Choroid plexus epithelial cell (primary cell): ENCODE measurements at regions not wholly inside any gene's neighbourhood (a gene's known extent, or its start where the extent isn't known, plus 50 kb on each side); places are given as distances from the start of the nearest gene placed in this dataset.
"Not testable (repeated sequence)": the region's sequence is repeated elsewhere in the genome, so short reads cannot be mapped to it uniquely, and the experiment has no call there.

ENCODE experiments used
- DNase-seq: peaks from one replicate; pipeline ENCODE4 v3.0.0-alpha.2; 2010; ENCODE audit warnings: low read depth
- H3K4me3 ChIP-seq: 2 replicates; pipeline ENCODE4 v1.5.1; 2011; ENCODE audit warnings: low read depth, mild to moderate bottlenecking, control low read depth, low read length, moderate library complexity
- TF ChIP-seq, protein P1 (sequence below): conservative IDR thresholded peaks from 2 replicates; pipeline ENCODE4 v1.5.1; 2011; ENCODE audit warnings: low read depth, mild to moderate bottlenecking, control low read depth, inconsistent platforms, low read length, moderate library complexity

DNA sequence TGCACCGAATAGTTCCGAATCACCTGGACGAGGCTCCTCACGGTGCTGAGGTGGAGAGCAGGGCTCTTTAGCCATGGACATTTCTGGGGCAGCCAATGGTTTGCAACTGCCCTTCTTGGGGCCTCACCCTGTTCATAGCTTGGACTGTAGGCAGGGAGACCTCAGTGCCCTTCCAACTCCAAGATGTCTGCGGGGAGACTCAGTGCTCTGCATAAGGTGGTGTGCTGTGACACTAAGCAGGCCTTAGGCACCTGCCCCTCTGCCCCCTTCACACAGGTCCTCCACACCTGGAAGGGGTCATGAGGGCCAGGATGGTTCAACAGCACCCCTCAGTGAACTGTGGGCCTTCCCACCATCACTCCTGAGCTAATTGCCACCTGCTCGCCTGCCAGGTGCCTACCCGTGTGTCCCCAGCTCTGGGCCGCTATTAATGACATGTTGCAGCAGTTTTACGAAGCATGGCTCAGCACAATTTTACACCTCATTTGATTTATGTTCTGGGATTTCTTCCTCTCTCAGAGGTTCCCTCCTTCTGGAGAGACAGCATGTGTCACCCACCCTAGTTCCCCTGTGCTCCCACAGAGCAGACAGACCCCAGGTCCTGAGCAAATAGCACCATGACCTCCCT, 101.2 kb upstream of the SMAD3 start:
- H3K4me3 ChIP-seq: no peak overlapping the region
- DNase-seq: no peak
- TF ChIP-seq, protein P1, sequence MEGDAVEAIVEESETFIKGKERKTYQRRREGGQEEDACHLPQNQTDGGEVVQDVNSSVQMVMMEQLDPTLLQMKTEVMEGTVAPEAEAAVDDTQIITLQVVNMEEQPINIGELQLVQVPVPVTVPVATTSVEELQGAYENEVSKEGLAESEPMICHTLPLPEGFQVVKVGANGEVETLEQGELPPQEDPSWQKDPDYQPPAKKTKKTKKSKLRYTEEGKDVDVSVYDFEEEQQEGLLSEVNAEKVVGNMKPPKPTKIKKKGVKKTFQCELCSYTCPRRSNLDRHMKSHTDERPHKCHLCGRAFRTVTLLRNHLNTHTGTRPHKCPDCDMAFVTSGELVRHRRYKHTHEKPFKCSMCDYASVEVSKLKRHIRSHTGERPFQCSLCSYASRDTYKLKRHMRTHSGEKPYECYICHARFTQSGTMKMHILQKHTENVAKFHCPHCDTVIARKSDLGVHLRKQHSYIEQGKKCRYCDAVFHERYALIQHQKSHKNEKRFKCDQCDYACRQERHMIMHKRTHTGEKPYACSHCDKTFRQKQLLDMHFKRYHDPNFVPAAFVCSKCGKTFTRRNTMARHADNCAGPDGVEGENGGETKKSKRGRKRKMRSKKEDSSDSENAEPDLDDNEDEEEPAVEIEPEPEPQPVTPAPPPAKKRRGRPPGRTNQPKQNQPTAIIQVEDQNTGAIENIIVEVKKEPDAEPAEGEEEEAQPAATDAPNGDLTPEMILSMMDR: no peak

DNA sequence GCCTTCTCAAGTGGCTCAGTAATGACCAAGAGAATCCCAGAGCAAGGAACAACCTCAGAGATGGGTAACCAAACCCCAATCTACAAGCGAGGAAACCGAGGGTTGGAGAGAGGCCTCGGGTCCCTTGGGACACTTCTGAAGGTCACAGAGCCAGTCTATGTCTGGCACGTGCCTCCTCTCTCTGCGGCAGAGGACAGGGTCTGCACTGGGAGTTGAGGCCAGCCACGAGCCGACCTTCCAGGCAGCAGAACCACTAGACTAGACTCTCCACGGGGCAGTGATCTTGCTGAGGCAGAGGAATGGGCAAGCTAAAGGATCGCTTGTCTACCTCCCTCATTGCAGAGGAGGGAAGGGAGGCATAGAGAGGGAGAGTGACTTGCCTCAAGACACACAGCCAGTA, 100.6 kb upstream of the SMAD3 start:
- H3K4me3 ChIP-seq: no peak overlapping the region
- TF ChIP-seq, protein P1: no peak
- DNase-seq: no peak

DNA sequence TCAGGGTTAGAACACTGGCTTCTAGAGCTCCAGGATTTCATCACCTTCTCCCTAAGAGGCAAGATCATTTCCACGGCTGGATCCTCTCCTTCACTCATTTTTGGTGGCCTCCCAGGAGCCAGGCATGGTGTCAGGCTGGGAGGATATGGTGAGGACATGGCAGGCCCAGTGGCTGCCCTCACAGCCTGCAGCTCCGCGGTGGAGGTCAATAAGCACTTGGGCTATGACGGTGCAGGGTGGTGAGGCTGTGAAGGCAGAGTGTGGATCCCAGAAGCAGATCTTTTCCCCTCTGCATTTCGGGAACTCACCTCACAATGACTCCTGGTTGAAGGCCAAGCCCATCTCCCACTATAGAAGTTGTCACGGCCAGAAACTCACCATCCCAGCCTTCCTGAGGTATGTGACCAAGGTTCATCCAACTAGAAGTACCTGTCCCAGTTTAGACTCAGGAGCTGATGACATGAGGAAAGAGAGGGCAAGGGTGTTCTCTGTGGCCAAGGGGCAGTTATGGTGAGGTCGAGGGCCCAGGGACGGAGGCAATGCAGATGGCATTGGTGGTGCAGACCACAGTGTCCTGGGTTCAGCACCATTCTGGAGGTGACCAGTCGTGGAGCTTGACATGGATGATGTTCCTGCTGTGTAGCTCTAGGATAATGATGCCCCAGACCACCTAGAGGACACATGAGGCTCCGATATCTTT, 100.1 kb upstream of the SMAD3 start:
- no peak overlapping the region for H3K4me3 ChIP-seq
- TF ChIP-seq, protein P1: no peak
- DNase-seq: no peak

DNA sequence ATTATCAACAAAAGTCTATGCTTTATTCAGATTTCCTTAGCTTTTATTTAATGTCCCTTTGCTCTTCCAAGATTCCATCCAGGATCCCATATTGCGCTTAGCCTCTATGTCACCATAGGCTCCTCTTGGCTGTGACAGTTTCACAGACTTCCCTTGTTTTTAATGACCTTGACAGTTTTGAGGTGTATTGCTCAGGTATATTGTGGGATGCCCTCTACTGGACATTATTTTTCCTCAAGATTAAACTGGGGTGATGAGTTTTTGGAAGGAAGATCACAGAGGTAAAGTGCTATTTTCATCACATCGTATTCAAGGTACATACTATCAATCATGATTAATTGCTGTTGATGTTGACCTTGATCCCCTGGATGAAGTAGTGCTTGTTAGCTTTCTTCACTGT, 99.1 kb upstream of the SMAD3 start:
- no peak overlapping the region for H3K4me3 ChIP-seq
- DNase-seq: no peak
- TF ChIP-seq, protein P1: peak; percentile 41

DNA sequence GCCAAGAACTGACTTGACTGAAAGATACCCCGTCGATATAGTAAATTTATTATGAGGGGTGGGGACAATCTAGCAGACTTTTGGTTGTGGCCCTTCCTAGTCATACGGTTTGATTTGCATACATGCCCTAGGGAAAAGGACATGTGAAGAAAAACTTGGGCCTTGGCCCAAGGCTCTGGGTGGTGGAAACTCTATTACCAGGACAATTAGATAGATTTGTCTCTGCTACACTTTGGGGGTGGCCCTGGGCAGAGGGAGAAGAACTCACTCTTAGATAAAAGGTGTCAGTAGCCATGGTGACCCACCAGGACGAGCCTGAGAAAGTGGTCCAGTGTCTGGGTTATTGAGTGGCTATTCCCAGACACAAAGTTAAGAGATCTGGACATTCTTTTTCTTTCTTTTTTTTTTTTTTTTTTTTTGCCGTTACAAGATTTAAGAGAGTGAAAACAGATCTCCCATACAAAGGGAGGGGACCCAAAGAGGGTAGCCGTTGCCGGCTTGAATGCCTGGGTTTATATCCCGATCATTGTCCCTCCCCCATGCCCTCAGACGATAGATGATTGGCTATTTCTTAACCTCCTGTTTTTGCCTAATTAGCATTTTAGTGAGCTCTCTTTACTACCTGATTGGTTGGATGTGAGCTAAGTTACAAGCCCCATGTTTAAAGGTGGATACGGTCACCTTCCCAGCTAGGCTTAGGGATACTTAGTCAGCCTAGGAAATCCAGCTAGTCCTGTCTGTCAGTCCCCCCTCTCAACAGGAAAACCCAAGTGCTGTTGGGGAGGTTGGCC, 96.4 kb upstream of the SMAD3 start:
- TF ChIP-seq, protein P1: no peak
- DNase-seq: no peak
- H3K4me3 ChIP-seq: no peak overlapping the region

DNA sequence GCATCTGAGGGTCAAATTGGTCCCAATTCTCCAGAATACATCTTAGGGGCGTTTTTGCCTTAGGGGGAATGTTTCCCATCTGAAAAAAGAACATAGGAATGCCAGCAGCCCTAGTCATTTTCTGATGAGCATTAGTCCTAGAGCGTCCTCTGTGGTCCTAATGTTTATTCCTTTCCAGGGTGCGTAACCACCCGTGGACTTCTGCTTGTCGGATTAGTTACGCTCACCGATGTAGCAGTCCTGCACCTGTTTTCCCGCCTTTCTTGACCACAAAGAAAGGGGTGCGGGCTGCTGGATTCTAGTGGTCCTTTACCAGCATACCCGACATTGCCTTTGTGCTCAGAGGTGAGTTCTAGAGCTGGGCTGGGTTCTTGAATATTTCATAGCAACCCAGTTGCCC, 91.3 kb upstream of the SMAD3 start:
- H3K4me3 ChIP-seq, DNase-seq: not testable (repeated sequence)

DNA sequence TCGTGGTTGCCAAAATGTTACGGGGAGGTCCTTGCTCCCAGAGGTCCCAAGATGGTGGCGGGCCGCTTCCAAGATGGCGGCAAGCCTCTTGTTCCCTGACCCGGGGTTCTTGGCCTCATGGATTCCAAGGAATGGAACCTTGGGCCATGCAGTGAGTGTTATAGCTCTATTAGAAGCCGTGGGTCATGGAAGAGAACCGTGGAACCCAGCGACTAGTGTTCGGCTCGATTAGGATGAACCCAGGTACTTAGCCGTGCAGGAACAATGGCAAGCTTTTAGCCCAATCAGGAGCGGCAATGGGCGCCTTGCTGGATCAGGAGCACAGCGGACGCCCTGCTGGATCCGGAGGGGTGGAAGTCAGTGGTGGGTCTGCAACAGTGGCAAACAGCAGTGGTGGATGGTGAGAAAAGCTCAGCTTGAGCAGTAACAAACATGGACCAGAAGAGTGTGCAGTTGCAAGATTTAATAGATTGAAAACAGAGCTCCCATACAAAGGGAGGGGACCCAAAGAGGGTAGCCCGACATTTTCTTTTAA, 89.2 kb upstream of the SMAD3 start:
- H3K4me3 ChIP-seq, DNase-seq: not testable (repeated sequence)
- TF ChIP-seq, protein P1: peak; percentile 42

DNA sequence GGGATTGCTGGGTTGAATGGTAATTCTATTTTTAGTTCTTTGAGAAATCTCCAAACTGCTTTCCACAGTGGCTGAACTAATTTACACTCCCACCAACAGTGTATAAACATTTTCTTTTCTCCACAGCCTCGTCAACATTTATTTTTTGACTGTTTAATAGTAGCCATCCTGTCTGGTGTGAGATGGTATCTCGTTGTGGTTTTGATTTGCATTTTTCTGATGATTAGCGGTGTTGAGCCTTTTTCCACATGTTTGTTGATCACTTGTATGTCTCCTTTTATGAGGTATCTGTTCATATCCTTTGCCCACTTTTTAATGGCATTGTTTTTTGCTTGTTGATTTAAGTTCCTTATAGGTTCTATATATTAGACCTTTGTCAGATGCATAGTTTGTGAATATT, 85.1 kb upstream of the SMAD3 start:
- not testable (repeated sequence) for DNase-seq, H3K4me3 ChIP-seq
